DND-41 (cell line): ENCODE measurements at regions not wholly inside any gene's neighbourhood (a gene's known extent, or its start where the extent isn't known, plus 50 kb on each side); places are given as distances from the start of the nearest gene placed in this dataset.

Experiments
- ATAC-seq: fragments of 200-7000 bp; cut with Tn5 transposase; 3 replicates; pipeline ENCODE4 v1.9.1; 2021; ENCODE audit warnings: low read depth; ENCODE audit not compliant: insufficient read depth
- DNase-seq: peaks from one replicate; pipeline ENCODE4 v3.0.0-alpha.2; 2020
- H2AFZ ChIP-seq: 2 replicates; pipeline ENCODE4 v1.6.0; 2012; ENCODE audit warnings: low read depth, low read length
- H3K27ac ChIP-seq: 2 replicates; pipeline ENCODE4 v1.5.1; 2012; ENCODE audit warnings: low read length, inconsistent platforms
- H3K27me3 ChIP-seq: fragments of 200-600 bp; sonication (generic); 2 replicates; pipeline ENCODE4 v1.6.0; 2012; ENCODE audit warnings: low read length, mild to moderate bottlenecking, inconsistent platforms; ENCODE audit not compliant: insufficient read depth, poor library complexity
- H3K36me3 ChIP-seq: 2 replicates; pipeline ENCODE4 v1.5.1; 2012; ENCODE audit warnings: low read length, inconsistent platforms; ENCODE audit not compliant: insufficient read depth
- H3K4me1 ChIP-seq: 2 replicates; pipeline ENCODE4 v1.5.1; 2012; ENCODE audit warnings: mild to moderate bottlenecking, low read length; ENCODE audit not compliant: insufficient read depth
- H3K4me2 ChIP-seq: 2 replicates; pipeline ENCODE4 v1.6.0; 2012; ENCODE audit warnings: mild to moderate bottlenecking, moderate library complexity, low read length, inconsistent platforms; ENCODE audit not compliant: insufficient read depth
- H3K4me3 ChIP-seq, 2 experiments: fragments of 200-600 bp in 1 of 2; shearing (Covaris generic) in 1 of 2; 2 replicates each; pipeline ENCODE4 v1.5.1; 2012 to 2016; ENCODE audit warnings: inconsistent platforms in 2 of 2, low read length in 2 of 2, mild to moderate bottlenecking in 2 of 2, low read depth in 1 of 2, moderate library complexity in 1 of 2
- H3K79me2 ChIP-seq: 2 replicates; pipeline ENCODE4 v1.6.0; 2012; ENCODE audit warnings: low read length, inconsistent platforms; ENCODE audit not compliant: insufficient read depth
- H3K9ac ChIP-seq: 2 replicates; pipeline ENCODE4 v1.6.0; 2012; ENCODE audit warnings: low read depth, mild to moderate bottlenecking, inconsistent platforms, low read length, moderate library complexity
- H3K9me3 ChIP-seq: 2 replicates; pipeline ENCODE4 v1.5.1; 2012; ENCODE audit warnings: low read length, moderate library complexity, mild to moderate bottlenecking, inconsistent platforms; ENCODE audit not compliant: insufficient read depth, severe bottlenecking
- H4K20me1 ChIP-seq: 2 replicates; pipeline ENCODE4 v1.6.0; 2012; ENCODE audit warnings: low read length; ENCODE audit not compliant: insufficient read depth
- CTCF ChIP-seq: IDR thresholded peaks from 2 replicates; pipeline ENCODE4 v1.5.1; 2012; ENCODE audit warnings: borderline replicate concordance, low read length, moderate library complexity, mild to moderate bottlenecking; ENCODE audit not compliant: poor library complexity, severe bottlenecking; ENCODE audit errors: extremely low read depth
- EZH2 ChIP-seq: IDR thresholded peaks from 3 replicates; pipeline ENCODE4 v1.6.1; 2012; ENCODE audit warnings: borderline replicate concordance, low read depth, mild to moderate bottlenecking, moderate library complexity, low read length, inconsistent platforms; ENCODE audit not compliant: severe bottlenecking

GRCh38 chr5:105740242-105740641 is 1930.5 kb downstream of the EFNA5 start:
- Histone ChIP-seq H3K27me3 (no peaks in the 10 kb centered on the region), H3K4me2 (no peak overlapping the region), H3K9me3 (no peaks in the 10 kb centered on the region), H4K20me1 (no peaks in the 10 kb centered on the region), H3K4me3 (no peak overlapping the region), H3K27ac (no peak overlapping the region), H2AFZ (no peak overlapping the region), H3K79me2 (no peaks in the 10 kb centered on the region), H3K4me1 (no peaks in the 10 kb centered on the region), H3K36me3 (no peaks in the 10 kb centered on the region), H3K9ac (no peak overlapping the region)
- ATAC-seq (no peak), DNase-seq (no peak)
- TF ChIP-seq EZH2: no peak
- TF ChIP-seq CTCF: no peak

- no peak overlapping the region for H3K4me2 ChIP-seq
- no peak overlapping the region for H2AFZ ChIP-seq
- H3K79me2 ChIP-seq: no peaks in the 10 kb centered on the region
- no peak overlapping the region for H3K4me3 ChIP-seq
- no peak overlapping the region for H3K9ac ChIP-seq
- no peaks in the 10 kb centered on the region for H3K36me3 ChIP-seq
- ATAC-seq (no peak), DNase-seq (no peak)
- H3K9me3 ChIP-seq: no peaks in the 10 kb centered on the region
- H4K20me1 ChIP-seq: no peaks in the 10 kb centered on the region
- no peak for TF ChIP-seq EZH2
- TF ChIP-seq CTCF: no peak
- H3K27ac ChIP-seq: no peak overlapping the region
- H3K4me1 ChIP-seq: no peaks in the 10 kb centered on the region
- no peaks in the 10 kb centered on the region for H3K27me3 ChIP-seq
Measured at GRCh38 chr5:105739732-105740131, 1931.0 kb downstream of the EFNA5 start.

- H3K27ac ChIP-seq: no peak overlapping the region
- H3K79me2 ChIP-seq: no peaks in the 10 kb centered on the region
- TF ChIP-seq EZH2 (no peak), CTCF (no peak)
- no peaks in the 10 kb centered on the region for H3K27me3 ChIP-seq
- H2AFZ ChIP-seq: no peak overlapping the region
- H3K4me1 ChIP-seq: no peaks in the 10 kb centered on the region
- H3K4me2 ChIP-seq: no peak overlapping the region
- DNase-seq (no peak), ATAC-seq (no peak)
- no peaks in the 10 kb centered on the region for H3K36me3 ChIP-seq
- no peak overlapping the region for H3K4me3 ChIP-seq
- H3K9ac ChIP-seq: no peak overlapping the region
- H4K20me1 ChIP-seq: no peaks in the 10 kb centered on the region
- no peaks in the 10 kb centered on the region for H3K9me3 ChIP-seq
Measured at GRCh38 chr5:105735704-105736103, 1935.0 kb downstream of the EFNA5 start.

GRCh38 chr5:105730982-105731381 is 1939.8 kb downstream of the EFNA5 start:
- Histone ChIP-seq H4K20me1 (no peaks in the 10 kb centered on the region), H3K4me3 (no peak overlapping the region), H2AFZ (no peak overlapping the region), H3K79me2 (no peaks in the 10 kb centered on the region), H3K4me1 (no peaks in the 10 kb centered on the region), H3K9ac (no peak overlapping the region), H3K4me2 (no peak overlapping the region), H3K27me3 (no peaks in the 10 kb centered on the region), H3K36me3 (no peaks in the 10 kb centered on the region), H3K9me3 (no peaks in the 10 kb centered on the region), H3K27ac (no peak overlapping the region)
- no peak for DNase-seq
- TF ChIP-seq EZH2: no peak
- TF ChIP-seq CTCF: no peak
- no peak for ATAC-seq
